Liver (tissue), 8 donors: ENCODE measurements at regions not wholly inside any gene's neighbourhood (a gene's known extent, or its start where the extent isn't known, plus 50 kb on each side); places are given as distances from the start of the nearest gene placed in this dataset.

ENCODE experiments used
- DNase-seq: peaks from one replicate; pipeline ENCODE4 v3.0.0-alpha.2; 2017; ENCODE audit warnings: low spot score
- H3K27ac ChIP-seq, 2 donors: one replicate each; pipeline ENCODE4 v1.7.0; 2013; ENCODE audit warnings: inconsistent platforms in 2 of 2, low read length in 2 of 2, control low read depth in 1 of 2, low read depth in 1 of 2, mild to moderate bottlenecking in 1 of 2
- H3K27me3 ChIP-seq, 4 donors: one replicate each; pipeline versions ENCODE4 v1.6.1 to v1.7.0; 2013; ENCODE audit warnings: low read length in 3 of 4, inconsistent platforms in 1 of 4, mild to moderate bottlenecking in 1 of 4, moderate library complexity in 1 of 4; ENCODE audit not compliant: control insufficient read depth in 4 of 4, insufficient read depth in 4 of 4
- H3K36me3 ChIP-seq, 4 donors: one replicate each; pipeline versions ENCODE4 v1.6.1 to v1.7.0; 2013; ENCODE audit warnings: low read length in 3 of 4, mild to moderate bottlenecking in 3 of 4, low read depth in 1 of 4, moderate library complexity in 1 of 4; ENCODE audit not compliant: control insufficient read depth in 4 of 4, insufficient read depth in 3 of 4
- H3K4me1 ChIP-seq, 4 donors: one replicate each; pipeline versions ENCODE4 v1.6.1 to v1.7.0; 2013; ENCODE audit warnings: low read length in 3 of 4, mild to moderate bottlenecking in 3 of 4, moderate library complexity in 1 of 4; ENCODE audit not compliant: control insufficient read depth in 4 of 4, insufficient read depth in 4 of 4
- H3K4me3 ChIP-seq, 3 donors: one replicate each; pipeline versions ENCODE4 v1.6.1 to v1.7.0; 2013; ENCODE audit warnings: low read length in 3 of 3, control low read depth in 1 of 3, low read depth in 1 of 3, mild to moderate bottlenecking in 1 of 3
- H3K9ac ChIP-seq, 2 donors: one replicate each; pipeline ENCODE4 v1.7.0; 2013; ENCODE audit warnings: low read length in 2 of 2, mild to moderate bottlenecking in 2 of 2, moderate library complexity in 2 of 2, control low read depth in 1 of 2, low read depth in 1 of 2
- H3K9me3 ChIP-seq, 4 donors: one replicate each; pipeline versions ENCODE4 v1.6.1 to v1.7.0; 2013; ENCODE audit warnings: low read length in 3 of 4; ENCODE audit not compliant: control insufficient read depth in 4 of 4
- ATF3 ChIP-seq: IDR thresholded peaks from 2 replicates; pipeline ENCODE4 v1.6.1; 2016; ENCODE audit warnings: antibody characterized with exemption
- EGR1 ChIP-seq, 2 donors: IDR thresholded peaks; 2 replicates each; pipeline ENCODE4 v1.6.1; 2016 to 2018; ENCODE audit warnings: antibody characterized with exemption in 2 of 2, low read depth in 2 of 2
- FOXA1 ChIP-seq: IDR thresholded peaks from 2 replicates; pipeline ENCODE4 v1.6.1; 2016; ENCODE audit warnings: antibody characterized with exemption
- FOXA2 ChIP-seq: IDR thresholded peaks from 2 replicates; pipeline ENCODE4 v1.6.1; 2016; ENCODE audit warnings: antibody characterized with exemption
- GABPA ChIP-seq, 2 donors: IDR thresholded peaks in 1 of 2; conservative IDR thresholded peaks in 1 of 2; 2 replicates each; pipeline ENCODE4 v1.6.1; 2016; ENCODE audit warnings: antibody characterized with exemption in 2 of 2, mild to moderate bottlenecking in 1 of 2, moderate library complexity in 1 of 2
- JUND ChIP-seq, 2 donors: IDR thresholded peaks; 2 replicates each; pipeline ENCODE4 v1.6.1; 2016; ENCODE audit warnings: antibody characterized with exemption in 2 of 2
- NR2F2 ChIP-seq: IDR thresholded peaks from 2 replicates; pipeline ENCODE4 v1.6.1; 2016; ENCODE audit warnings: antibody characterized with exemption
- RAD21 ChIP-seq, 2 donors: IDR thresholded peaks; 2 replicates each; pipeline ENCODE4 v1.6.1; 2016; ENCODE audit warnings: antibody characterized with exemption in 2 of 2, mild to moderate bottlenecking in 2 of 2
- REST ChIP-seq: IDR thresholded peaks from 2 replicates; pipeline ENCODE4 v1.6.1; 2016; ENCODE audit warnings: antibody characterized with exemption, mild to moderate bottlenecking
- RXRA ChIP-seq, 2 donors: IDR thresholded peaks; 2 replicates each; pipeline ENCODE4 v1.6.1; 2017 to 2018; ENCODE audit warnings: antibody characterized with exemption in 2 of 2, mild to moderate bottlenecking in 1 of 2
- SP1 ChIP-seq: IDR thresholded peaks from 2 replicates; pipeline ENCODE4 v1.6.1; 2018; ENCODE audit warnings: antibody characterized with exemption, mild to moderate bottlenecking
- YY1 ChIP-seq: IDR thresholded peaks from 2 replicates; pipeline ENCODE4 v1.6.1; 2016; ENCODE audit warnings: antibody characterized with exemption, mild to moderate bottlenecking
- WGBS: extraction: QIAGEN DNeasy Blood & Tissue Kit; methylation state at CpG from one replicate; pipeline ENCODE4 v1.1.7; 2013; 5-methylcytosine and 5-hydroxymethylcytosine counted together
- TF ChIP-seq, protein P1 (sequence below): fragments of 150-350 bp; IDR thresholded peaks from 2 replicates; pipeline ENCODE4 v1.5.1; 2017; ENCODE audit warnings: improper control_type of control experiment, low read depth, low read length; ENCODE audit not compliant: missing input control
- TF ChIP-seq, protein P2 (sequence below): IDR thresholded peaks from 2 replicates; pipeline ENCODE4 v1.6.1; 2016; ENCODE audit warnings: antibody characterized with exemption
- donor health status: healthy.
- donor health status: healthy.
- donor health status: healthy.
- donor health status: healthy.
- donor health status: healthy.

DNA sequence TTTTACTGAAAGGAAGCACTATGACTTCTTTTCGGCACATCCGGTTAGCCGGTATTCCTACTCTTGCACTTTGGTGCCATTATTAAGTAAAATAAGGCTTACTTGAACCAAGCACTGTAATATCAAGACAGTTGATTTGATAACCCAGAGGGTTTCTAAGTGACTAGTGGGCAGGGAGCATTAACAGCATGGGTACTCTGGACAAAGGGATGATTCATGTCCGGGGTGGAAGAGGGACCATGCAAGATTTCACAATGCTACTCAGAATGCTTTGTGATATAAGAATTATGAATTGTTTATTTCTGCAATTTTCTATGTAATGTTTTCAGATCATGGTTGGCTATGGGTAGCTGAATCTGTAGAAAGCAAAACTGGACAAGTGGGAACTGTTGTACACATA lies 282.1 kb downstream of the TDRD3 start:
- Histone ChIP-seq H3K27ac (no peak overlapping the region), H3K9me3 (no peaks in the 10 kb centered on the region), H3K27me3 (no peaks in the 10 kb centered on the region), H3K36me3 (no peaks in the 10 kb centered on the region), H3K4me1 (no peaks in the 10 kb centered on the region), H3K4me3 (no peak overlapping the region), H3K9ac (no peak overlapping the region)
- WGBS, result 95% methylated on average over 4 of the region's 4 CpGs
- no peak for DNase-seq
- TF ChIP-seq ATF3 (no peak), REST (no peak), FOXA1 (no peak), RXRA (IDR thresholded peaks at IDR 0.05) (no peak), GABPA (IDR thresholded peaks at IDR 0.05 in 1 of 2, conservative IDR thresholded peaks at IDR 0.05 in 1 of 2) (no peak), SP1 (no peak), FOXA2 (no peak), NR2F2 (no peak), RAD21 (IDR thresholded peaks at IDR 0.05) (no peak), JUND (IDR thresholded peaks at IDR 0.05) (no peak), YY1 (no peak), EGR1 (IDR thresholded peaks at IDR 0.05; ENCODE audit: low read depth in 2 of 2) (no peak)
- TF ChIP-seq, protein P1, sequence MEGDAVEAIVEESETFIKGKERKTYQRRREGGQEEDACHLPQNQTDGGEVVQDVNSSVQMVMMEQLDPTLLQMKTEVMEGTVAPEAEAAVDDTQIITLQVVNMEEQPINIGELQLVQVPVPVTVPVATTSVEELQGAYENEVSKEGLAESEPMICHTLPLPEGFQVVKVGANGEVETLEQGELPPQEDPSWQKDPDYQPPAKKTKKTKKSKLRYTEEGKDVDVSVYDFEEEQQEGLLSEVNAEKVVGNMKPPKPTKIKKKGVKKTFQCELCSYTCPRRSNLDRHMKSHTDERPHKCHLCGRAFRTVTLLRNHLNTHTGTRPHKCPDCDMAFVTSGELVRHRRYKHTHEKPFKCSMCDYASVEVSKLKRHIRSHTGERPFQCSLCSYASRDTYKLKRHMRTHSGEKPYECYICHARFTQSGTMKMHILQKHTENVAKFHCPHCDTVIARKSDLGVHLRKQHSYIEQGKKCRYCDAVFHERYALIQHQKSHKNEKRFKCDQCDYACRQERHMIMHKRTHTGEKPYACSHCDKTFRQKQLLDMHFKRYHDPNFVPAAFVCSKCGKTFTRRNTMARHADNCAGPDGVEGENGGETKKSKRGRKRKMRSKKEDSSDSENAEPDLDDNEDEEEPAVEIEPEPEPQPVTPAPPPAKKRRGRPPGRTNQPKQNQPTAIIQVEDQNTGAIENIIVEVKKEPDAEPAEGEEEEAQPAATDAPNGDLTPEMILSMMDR, result no peak
- TF ChIP-seq, protein P2, sequence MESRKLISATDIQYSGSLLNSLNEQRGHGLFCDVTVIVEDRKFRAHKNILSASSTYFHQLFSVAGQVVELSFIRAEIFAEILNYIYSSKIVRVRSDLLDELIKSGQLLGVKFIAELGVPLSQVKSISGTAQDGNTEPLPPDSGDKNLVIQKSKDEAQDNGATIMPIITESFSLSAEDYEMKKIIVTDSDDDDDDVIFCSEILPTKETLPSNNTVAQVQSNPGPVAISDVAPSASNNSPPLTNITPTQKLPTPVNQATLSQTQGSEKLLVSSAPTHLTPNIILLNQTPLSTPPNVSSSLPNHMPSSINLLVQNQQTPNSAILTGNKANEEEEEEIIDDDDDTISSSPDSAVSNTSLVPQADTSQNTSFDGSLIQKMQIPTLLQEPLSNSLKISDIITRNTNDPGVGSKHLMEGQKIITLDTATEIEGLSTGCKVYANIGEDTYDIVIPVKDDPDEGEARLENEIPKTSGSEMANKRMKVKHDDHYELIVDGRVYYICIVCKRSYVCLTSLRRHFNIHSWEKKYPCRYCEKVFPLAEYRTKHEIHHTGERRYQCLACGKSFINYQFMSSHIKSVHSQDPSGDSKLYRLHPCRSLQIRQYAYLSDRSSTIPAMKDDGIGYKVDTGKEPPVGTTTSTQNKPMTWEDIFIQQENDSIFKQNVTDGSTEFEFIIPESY, result no peak

GRCh38 chr13:60671386-60671785 lies 274.4 kb downstream of the TDRD3 start:
- Histone ChIP-seq H3K4me3 (no peak overlapping the region), H3K4me1 (no peaks in the 10 kb centered on the region), H3K9ac (no peak overlapping the region), H3K36me3 (no peaks in the 10 kb centered on the region), H3K9me3 (peaks cover 0 to 3% (median 0%) of the 10 kb centered on the region in 4 donors), H3K27ac (no peak overlapping the region), H3K27me3 (peaks cover 0 to 3% (median 0%) of the 10 kb centered on the region in 4 donors)
- no peak for TF ChIP-seq JUND (IDR thresholded peaks at IDR 0.05)
- DNase-seq, result no peak
